ENCODE measurements at regions not wholly inside any gene's neighbourhood (a gene's known extent, or its start where the extent isn't known, plus 50 kb on each side); places are given as distances from the start of the nearest gene placed in this dataset.

GRCh38 chr18:60500960-60501359 is 128.4 kb upstream of the MC4R start:
- no peak overlapping the region for H3K4me3 ChIP-seq (replicated peaks in 1 of 3; ENCODE audit: low read depth in 2 of 3, low read length in 3 of 3)
- H3K4me1 ChIP-seq (ENCODE audit: control insufficient read depth in 1 of 2, insufficient read depth in 2 of 2, low read length in 2 of 2) = no peaks in the 10 kb centered on the region
- no peaks in the 10 kb centered on the region for H3K27me3 ChIP-seq (ENCODE audit: control insufficient read depth in 2 of 2, insufficient read depth in 2 of 2, low read length in 2 of 2)
- no peaks in the 10 kb centered on the region for H3K9me3 ChIP-seq (replicated peaks in 1 of 2; ENCODE audit: control insufficient read depth in 1 of 2, insufficient read depth in 1 of 2, low read length in 2 of 2)
- no peak overlapping the region for H3K4me3 Mint-ChIP-seq
- H3K27ac Mint-ChIP-seq = no peak overlapping the region
- no peaks in the 10 kb centered on the region for H3K4me1 Mint-ChIP-seq
- H3K27ac ChIP-seq (ENCODE audit: low read depth in 1 of 2, low read length in 2 of 2) = no peak overlapping the region
- H3K4me2 ChIP-seq (replicated peaks; ENCODE audit: extremely low read depth, low read length, poor library complexity, severe bottlenecking) = no peak overlapping the region
- no peaks in the 10 kb centered on the region for H3K36me3 Mint-ChIP-seq
- WGBS (ENCODE audit: insufficient coverage) = no CpG with 5 or more reads among the region's 2 CpGs
- no peak for TF ChIP-seq CTCF (IDR thresholded peaks at IDR 0.05)
- intact Hi-C loops (cut with micrococcal nuclease) = no loop called here
- H3K9me3 Mint-ChIP-seq = no peaks in the 10 kb centered on the region
- no peak overlapping the region for H2AFZ ChIP-seq (ENCODE audit: insufficient read depth, low read depth, low read length, poor library complexity, severe bottlenecking)
- H3K9ac ChIP-seq (ENCODE audit: insufficient read depth, low read length, poor library complexity, severe bottlenecking) = no peak overlapping the region
- H3K27me3 Mint-ChIP-seq (ENCODE audit: low read depth in 3 of 3) = peaks cover 0 to 3% (median 0%) of the 10 kb centered on the region in 3 donors
- no peaks in the 10 kb centered on the region for H3K36me3 ChIP-seq (replicated peaks in 1 of 2; ENCODE audit: control insufficient read depth in 1 of 2, insufficient read depth in 2 of 2, low read length in 2 of 2)
- no peaks in the 10 kb centered on the region for H3K79me2 ChIP-seq (ENCODE audit: insufficient read depth, low read length)
- DNase-seq = no peak
- no peaks in the 10 kb centered on the region for H4K20me1 ChIP-seq (ENCODE audit: insufficient read depth, low read length)

GRCh38 chr18:60502591-60502990 is 130.0 kb upstream of the MC4R start:
- Histone ChIP-seq H2AFZ (ENCODE audit: insufficient read depth, low read depth, low read length, poor library complexity, severe bottlenecking) (no peak overlapping the region), H3K9ac (ENCODE audit: insufficient read depth, low read length, poor library complexity, severe bottlenecking) (no peak overlapping the region), H3K27me3 (ENCODE audit: control insufficient read depth in 2 of 2, insufficient read depth in 2 of 2, low read length in 2 of 2) (no peaks in the 10 kb centered on the region), H3K27ac (ENCODE audit: low read depth in 1 of 2, low read length in 2 of 2) (no peak overlapping the region), H3K9me3 (replicated peaks in 1 of 2; ENCODE audit: control insufficient read depth in 1 of 2, insufficient read depth in 1 of 2, low read length in 2 of 2) (no peaks in the 10 kb centered on the region), H4K20me1 (ENCODE audit: insufficient read depth, low read length) (no peaks in the 10 kb centered on the region), H3K4me2 (replicated peaks; ENCODE audit: extremely low read depth, low read length, poor library complexity, severe bottlenecking) (no peak overlapping the region), H3K36me3 (replicated peaks in 1 of 2; ENCODE audit: control insufficient read depth in 1 of 2, insufficient read depth in 2 of 2, low read length in 2 of 2) (no peaks in the 10 kb centered on the region), H3K79me2 (ENCODE audit: insufficient read depth, low read length) (no peaks in the 10 kb centered on the region), H3K4me1 (ENCODE audit: control insufficient read depth in 1 of 2, insufficient read depth in 2 of 2, low read length in 2 of 2) (no peaks in the 10 kb centered on the region), H3K4me3 (replicated peaks in 1 of 3; ENCODE audit: low read depth in 2 of 3, low read length in 3 of 3) (no peak overlapping the region)
- Mint-ChIP-seq H3K9me3 (no peaks in the 10 kb centered on the region), H3K27me3 (ENCODE audit: low read depth in 3 of 3) (peaks cover 0 to 3% (median 0%) of the 10 kb centered on the region in 3 donors), H3K36me3 (no peaks in the 10 kb centered on the region), H3K4me1 (no peaks in the 10 kb centered on the region), H3K4me3 (no peak overlapping the region), H3K27ac (no peak overlapping the region)
- DNase-seq = no peak
- intact Hi-C loops (cut with micrococcal nuclease) = no loop called here
- TF ChIP-seq CTCF (IDR thresholded peaks at IDR 0.05) = no peak
- WGBS (ENCODE audit: insufficient coverage) = no CpG with 5 or more reads among the region's 5 CpGs
